ENCODE measurements at regions not wholly inside any gene's neighbourhood (a gene's known extent, or its start where the extent isn't known, plus 50 kb on each side); places are given as distances from the start of the nearest gene placed in this dataset.

DNA sequence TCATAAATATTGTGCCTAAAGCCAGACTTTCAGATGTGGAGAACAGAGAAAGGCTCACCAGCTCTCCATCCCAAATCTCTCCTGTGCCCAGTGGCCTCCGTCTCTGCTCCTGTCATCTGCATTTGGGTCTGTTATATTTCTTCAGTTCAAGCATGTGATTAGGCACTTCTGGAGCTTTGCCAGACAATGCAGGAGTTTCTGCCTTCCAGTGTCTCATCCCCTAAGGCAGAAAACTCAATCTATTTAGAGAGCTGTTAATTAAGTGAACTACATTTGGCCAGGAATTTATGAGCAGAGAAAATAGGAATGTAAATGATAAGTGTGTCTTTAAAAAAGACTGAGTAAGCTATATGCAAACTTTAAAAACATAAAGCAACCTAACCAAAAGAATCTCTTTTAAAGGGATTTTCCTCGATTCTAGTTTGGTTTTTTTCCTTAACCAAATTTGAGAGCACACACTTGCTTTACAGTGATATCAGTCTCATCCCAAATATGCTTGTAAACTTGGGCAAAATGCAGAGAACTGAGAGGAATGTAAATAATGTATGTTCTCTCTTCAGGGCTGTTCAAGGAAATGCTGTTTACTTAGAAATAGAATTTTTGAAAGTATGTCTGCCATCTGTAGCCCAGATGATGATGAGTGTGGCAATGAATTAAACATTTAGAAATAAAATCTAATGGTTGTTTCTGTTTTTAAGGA, 113.9 kb downstream of the ELOVL4 start:
- no peak overlapping the region for H3K4me3 ChIP-seq
- no peaks in the 10 kb centered on the region for H3K9me3 ChIP-seq
- ATAC-seq = no peak
- H3K36me3 ChIP-seq = no peaks in the 10 kb centered on the region
- intact Hi-C loops (cut with DNase I) = no loop called here
- DNase-seq = no peak
- TF ChIP-seq, protein P1, sequence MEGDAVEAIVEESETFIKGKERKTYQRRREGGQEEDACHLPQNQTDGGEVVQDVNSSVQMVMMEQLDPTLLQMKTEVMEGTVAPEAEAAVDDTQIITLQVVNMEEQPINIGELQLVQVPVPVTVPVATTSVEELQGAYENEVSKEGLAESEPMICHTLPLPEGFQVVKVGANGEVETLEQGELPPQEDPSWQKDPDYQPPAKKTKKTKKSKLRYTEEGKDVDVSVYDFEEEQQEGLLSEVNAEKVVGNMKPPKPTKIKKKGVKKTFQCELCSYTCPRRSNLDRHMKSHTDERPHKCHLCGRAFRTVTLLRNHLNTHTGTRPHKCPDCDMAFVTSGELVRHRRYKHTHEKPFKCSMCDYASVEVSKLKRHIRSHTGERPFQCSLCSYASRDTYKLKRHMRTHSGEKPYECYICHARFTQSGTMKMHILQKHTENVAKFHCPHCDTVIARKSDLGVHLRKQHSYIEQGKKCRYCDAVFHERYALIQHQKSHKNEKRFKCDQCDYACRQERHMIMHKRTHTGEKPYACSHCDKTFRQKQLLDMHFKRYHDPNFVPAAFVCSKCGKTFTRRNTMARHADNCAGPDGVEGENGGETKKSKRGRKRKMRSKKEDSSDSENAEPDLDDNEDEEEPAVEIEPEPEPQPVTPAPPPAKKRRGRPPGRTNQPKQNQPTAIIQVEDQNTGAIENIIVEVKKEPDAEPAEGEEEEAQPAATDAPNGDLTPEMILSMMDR (IDR thresholded peaks at IDR 0.05) = no peak
- H3K27me3 ChIP-seq (ENCODE audit: low read depth) = no peaks in the 10 kb centered on the region
- H3K27ac ChIP-seq = no peak overlapping the region
- H3K4me1 ChIP-seq = no peaks in the 10 kb centered on the region

DNA sequence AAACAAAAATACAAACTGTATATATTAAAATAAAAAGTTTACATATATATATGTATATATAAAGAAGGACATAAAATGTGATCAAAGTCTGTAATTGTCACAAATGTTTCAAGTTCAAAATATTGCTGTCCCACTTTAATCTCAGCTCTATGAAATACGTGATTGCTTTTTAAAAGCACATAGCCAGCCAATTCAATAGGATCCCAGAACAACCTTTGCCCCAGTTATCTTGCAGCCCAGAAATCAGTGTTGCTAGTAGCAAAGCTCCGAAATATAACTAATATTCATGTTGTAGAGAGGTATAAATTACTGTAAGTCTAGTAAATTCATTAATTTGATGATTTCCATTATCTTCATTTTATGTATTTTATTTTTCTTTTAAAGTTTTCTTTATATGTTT, 114.6 kb downstream of the ELOVL4 start:
- H3K9me3 ChIP-seq = no peaks in the 10 kb centered on the region
- TF ChIP-seq, protein P1 (IDR thresholded peaks at IDR 0.05) = no peak
- H3K36me3 ChIP-seq = no peaks in the 10 kb centered on the region
- no peaks in the 10 kb centered on the region for H3K4me1 ChIP-seq
- no peak for DNase-seq
- H3K27ac ChIP-seq = no peak overlapping the region
- no peak for ATAC-seq
- H3K4me3 ChIP-seq = no peak overlapping the region
- intact Hi-C loops (cut with DNase I) = no loop called here
- H3K27me3 ChIP-seq (ENCODE audit: low read depth) = no peaks in the 10 kb centered on the region

DNA sequence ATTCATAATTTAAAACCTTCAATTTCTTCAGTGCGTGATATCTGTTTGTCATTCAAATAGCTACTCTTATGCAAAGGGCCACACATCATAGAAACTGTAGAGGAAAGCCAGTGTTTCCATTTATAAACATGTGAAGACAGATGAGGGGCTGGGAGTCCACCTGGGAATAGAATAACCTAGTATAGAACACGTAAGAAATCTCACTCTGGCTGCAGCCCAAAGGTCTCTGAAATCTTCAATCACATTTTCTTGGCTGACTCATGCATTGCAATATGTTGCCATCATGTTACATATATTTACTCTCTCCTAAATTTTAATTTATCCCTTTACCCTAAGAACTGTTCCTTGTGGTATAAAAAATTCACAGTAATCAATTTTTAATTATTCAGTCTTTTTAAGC, 123.2 kb downstream of the ELOVL4 start:
- intact Hi-C loops (cut with DNase I) = no loop called here
- Histone ChIP-seq H3K4me1 (no peaks in the 10 kb centered on the region), H3K27ac (no peak overlapping the region), H3K4me3 (no peak overlapping the region), H3K36me3 (no peaks in the 10 kb centered on the region), H3K27me3 (ENCODE audit: low read depth) (no peaks in the 10 kb centered on the region), H3K9me3 (no peaks in the 10 kb centered on the region)
- no peak for ATAC-seq
- TF ChIP-seq, protein P1 (IDR thresholded peaks at IDR 0.05) = no peak
- no peak for DNase-seq

DNA sequence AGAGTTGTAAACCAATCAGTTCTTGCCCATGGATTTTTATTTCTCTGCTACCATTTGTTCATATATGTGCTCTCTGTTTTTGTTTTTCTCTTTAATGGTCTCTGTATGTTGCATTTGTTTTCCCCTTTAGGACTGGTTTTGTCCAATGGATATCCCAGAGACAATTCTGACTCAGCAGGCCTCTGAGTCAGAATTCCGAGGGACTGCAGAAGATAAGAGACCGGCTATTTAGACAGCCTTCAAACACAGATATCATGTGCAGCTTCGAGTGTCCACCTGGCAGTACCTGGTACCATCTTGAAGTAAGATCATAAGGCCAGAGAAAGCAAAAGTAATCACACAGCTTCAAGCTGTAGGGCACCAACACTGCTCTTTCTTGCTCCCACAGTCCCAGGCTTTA, 125.5 kb downstream of the ELOVL4 start:
- no peak for DNase-seq
- H3K27ac ChIP-seq = no peak overlapping the region
- intact Hi-C loops (cut with DNase I) = no loop called here
- TF ChIP-seq, protein P1 (IDR thresholded peaks at IDR 0.05) = no peak
- H3K4me1 ChIP-seq = no peaks in the 10 kb centered on the region
- H3K9me3 ChIP-seq = no peaks in the 10 kb centered on the region
- no peak for ATAC-seq
- no peaks in the 10 kb centered on the region for H3K27me3 ChIP-seq (ENCODE audit: low read depth)
- no peaks in the 10 kb centered on the region for H3K36me3 ChIP-seq
- no peak overlapping the region for H3K4me3 ChIP-seq

DNA sequence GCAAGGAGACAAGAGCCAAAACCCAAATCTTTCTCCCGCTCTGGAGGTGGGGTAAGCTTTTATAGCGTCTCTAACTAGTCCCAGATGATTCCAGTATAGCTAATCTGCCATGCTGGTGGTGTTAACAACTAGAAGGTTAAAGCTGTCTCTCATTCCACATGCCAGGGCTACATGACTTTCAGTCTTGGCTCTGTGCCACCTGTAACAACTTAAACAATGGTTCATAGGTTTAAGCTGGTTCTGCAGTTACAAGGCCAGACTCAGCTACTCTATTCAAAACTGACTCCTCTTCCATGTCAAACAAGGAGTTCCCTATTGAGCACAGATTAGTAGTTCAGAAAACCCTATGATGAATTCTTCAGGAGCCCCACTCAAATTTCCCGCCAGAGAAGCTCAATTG, 128.9 kb downstream of the ELOVL4 start:
- TF ChIP-seq, protein P1 (IDR thresholded peaks at IDR 0.05) = no peak
- Histone ChIP-seq H3K4me1 (no peaks in the 10 kb centered on the region), H3K36me3 (no peaks in the 10 kb centered on the region), H3K27ac (no peak overlapping the region), H3K9me3 (no peaks in the 10 kb centered on the region), H3K4me3 (no peak overlapping the region), H3K27me3 (ENCODE audit: low read depth) (no peaks in the 10 kb centered on the region)
- DNase-seq (no peak), ATAC-seq (no peak)
- intact Hi-C loops (cut with DNase I) = no loop called here
